ENCODE measurements at regions not wholly inside any gene's neighbourhood (a gene's known extent, or its start where the extent isn't known, plus 50 kb on each side); places are given as distances from the start of the nearest gene placed in this dataset.

DNA sequence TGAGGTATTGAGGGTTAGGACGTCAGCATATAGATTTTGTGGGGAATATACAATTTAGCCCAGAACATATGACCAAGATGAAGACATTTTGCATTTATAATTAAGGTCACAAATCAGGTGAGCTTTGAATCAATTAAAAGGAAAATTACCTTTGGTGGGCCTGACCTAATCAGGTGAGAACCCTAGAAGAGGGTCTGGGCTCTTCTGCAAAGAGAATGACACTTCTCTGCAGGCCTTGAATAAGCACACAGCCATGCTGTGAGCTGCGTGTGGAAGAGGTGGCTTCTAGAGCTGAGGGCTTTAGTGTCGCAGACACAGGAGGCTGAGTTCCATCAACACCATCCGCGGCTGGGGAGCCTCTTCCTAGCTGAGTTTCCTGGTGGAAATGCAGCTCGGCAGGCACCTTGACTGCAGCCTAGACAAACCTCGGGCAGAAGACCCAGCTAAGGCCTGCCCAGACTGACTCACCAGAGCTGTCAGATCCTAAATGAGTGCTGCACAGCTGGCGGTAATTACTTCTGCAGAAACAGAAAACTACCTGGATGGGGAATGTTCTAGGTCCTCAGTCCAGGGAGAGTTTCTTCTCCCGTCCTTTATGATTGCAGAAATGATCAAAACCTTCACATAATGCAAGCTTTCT, 287.5 kb upstream of the IRX1 start:
- TF ChIP-seq, protein P1, sequence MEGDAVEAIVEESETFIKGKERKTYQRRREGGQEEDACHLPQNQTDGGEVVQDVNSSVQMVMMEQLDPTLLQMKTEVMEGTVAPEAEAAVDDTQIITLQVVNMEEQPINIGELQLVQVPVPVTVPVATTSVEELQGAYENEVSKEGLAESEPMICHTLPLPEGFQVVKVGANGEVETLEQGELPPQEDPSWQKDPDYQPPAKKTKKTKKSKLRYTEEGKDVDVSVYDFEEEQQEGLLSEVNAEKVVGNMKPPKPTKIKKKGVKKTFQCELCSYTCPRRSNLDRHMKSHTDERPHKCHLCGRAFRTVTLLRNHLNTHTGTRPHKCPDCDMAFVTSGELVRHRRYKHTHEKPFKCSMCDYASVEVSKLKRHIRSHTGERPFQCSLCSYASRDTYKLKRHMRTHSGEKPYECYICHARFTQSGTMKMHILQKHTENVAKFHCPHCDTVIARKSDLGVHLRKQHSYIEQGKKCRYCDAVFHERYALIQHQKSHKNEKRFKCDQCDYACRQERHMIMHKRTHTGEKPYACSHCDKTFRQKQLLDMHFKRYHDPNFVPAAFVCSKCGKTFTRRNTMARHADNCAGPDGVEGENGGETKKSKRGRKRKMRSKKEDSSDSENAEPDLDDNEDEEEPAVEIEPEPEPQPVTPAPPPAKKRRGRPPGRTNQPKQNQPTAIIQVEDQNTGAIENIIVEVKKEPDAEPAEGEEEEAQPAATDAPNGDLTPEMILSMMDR (conservative IDR thresholded peaks at IDR 0.05 in 1 of 2, IDR thresholded peaks at IDR 0.05 in 1 of 2; ENCODE audit: low read depth in 1 of 2, low read length in 2 of 2): no peak
- no peak for TF ChIP-seq EZH2 (IDR thresholded peaks at IDR 0.05; ENCODE audit: low read length, missing control alignments)
